Mammary epithelial cell (primary cell): ENCODE measurements at regions not wholly inside any gene's neighbourhood (a gene's known extent, or its start where the extent isn't known, plus 50 kb on each side); places are given as distances from the start of the nearest gene placed in this dataset.
"Not testable (repeated sequence)": the region's sequence is repeated elsewhere in the genome, so short reads cannot be mapped to it uniquely, and the experiment has no call there.

Experiments
- EZH2 ChIP-seq: IDR thresholded peaks from 2 replicates; pipeline ENCODE4 v1.6.1; 2012; ENCODE audit warnings: low read length, inconsistent platforms, borderline replicate concordance
- TF ChIP-seq, protein P1 (sequence below), 2 donors: IDR thresholded peaks in 1 of 2; conservative IDR thresholded peaks in 1 of 2; 2 replicates each; pipeline ENCODE4 v1.5.1; 2011 to 2012; ENCODE audit warnings: inconsistent platforms in 2 of 2, low read length in 2 of 2, mild to moderate bottlenecking in 2 of 2, control low read depth in 1 of 2, low read depth in 1 of 2; ENCODE audit not compliant: insufficient read depth in 1 of 2; ENCODE audit errors: extremely low read depth in 1 of 2

DNA sequence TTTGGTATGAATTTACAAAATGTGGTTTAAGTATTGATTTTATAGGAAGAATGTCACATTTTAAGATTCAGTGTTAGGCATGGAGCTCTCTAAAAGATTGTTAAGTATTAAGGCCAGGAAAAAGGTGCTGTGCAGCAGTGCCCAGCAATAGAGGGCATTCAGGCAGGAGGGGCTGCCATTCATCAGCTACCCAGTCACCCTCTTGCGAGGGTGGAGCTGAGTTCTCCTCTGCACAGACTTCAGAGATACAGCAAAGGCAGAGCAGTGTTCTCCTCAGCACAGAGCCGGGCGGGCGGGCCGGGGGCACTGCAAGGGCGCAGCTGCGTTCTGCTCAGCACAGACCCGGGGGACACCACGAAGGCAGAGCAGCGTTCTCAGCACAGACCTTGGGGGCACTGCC, 474.0 kb downstream of the SPATA31A6 start:
- TF ChIP-seq, protein P1, sequence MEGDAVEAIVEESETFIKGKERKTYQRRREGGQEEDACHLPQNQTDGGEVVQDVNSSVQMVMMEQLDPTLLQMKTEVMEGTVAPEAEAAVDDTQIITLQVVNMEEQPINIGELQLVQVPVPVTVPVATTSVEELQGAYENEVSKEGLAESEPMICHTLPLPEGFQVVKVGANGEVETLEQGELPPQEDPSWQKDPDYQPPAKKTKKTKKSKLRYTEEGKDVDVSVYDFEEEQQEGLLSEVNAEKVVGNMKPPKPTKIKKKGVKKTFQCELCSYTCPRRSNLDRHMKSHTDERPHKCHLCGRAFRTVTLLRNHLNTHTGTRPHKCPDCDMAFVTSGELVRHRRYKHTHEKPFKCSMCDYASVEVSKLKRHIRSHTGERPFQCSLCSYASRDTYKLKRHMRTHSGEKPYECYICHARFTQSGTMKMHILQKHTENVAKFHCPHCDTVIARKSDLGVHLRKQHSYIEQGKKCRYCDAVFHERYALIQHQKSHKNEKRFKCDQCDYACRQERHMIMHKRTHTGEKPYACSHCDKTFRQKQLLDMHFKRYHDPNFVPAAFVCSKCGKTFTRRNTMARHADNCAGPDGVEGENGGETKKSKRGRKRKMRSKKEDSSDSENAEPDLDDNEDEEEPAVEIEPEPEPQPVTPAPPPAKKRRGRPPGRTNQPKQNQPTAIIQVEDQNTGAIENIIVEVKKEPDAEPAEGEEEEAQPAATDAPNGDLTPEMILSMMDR (conservative IDR thresholded peaks at IDR 0.05 in 1 of 2, IDR thresholded peaks at IDR 0.05 in 1 of 2; ENCODE audit: extremely low read depth in 1 of 2, insufficient read depth in 1 of 2, low read depth in 1 of 2, low read length in 2 of 2) = not testable (repeated sequence)
- not testable (repeated sequence) for TF ChIP-seq EZH2
